Nephron (organoid): ENCODE measurements at regions not wholly inside any gene's neighbourhood (a gene's known extent, or its start where the extent isn't known, plus 50 kb on each side); places are given as distances from the start of the nearest gene placed in this dataset.

Experiments used
- H3K27ac Mint-ChIP-seq, 3 experiments: 2 replicates each; pipeline ENCODE4 v1.8.0; 2020; ENCODE audit warnings: mixed read lengths in 3 of 3, mild to moderate bottlenecking in 2 of 3, moderate library complexity in 1 of 3
- H3K27me3 Mint-ChIP-seq: 2 replicates; pipeline ENCODE4 v1.8.0; 2021; ENCODE audit warnings: low read depth, mild to moderate bottlenecking, moderate library complexity, mixed read lengths
- H3K36me3 Mint-ChIP-seq: 2 replicates; pipeline ENCODE4 v1.8.0; 2020; ENCODE audit warnings: low read depth, mixed read lengths
- H3K4me1 Mint-ChIP-seq: 2 replicates; pipeline ENCODE4 v1.8.0; 2020; ENCODE audit warnings: mixed read lengths
- H3K4me3 Mint-ChIP-seq, 3 experiments: 2 replicates each; pipeline ENCODE4 v1.8.0; 2020; ENCODE audit warnings: mild to moderate bottlenecking in 3 of 3, mixed read lengths in 3 of 3, moderate library complexity in 2 of 3
- H3K9me3 Mint-ChIP-seq: 2 replicates; pipeline ENCODE4 v1.8.0; 2020; ENCODE audit warnings: mixed read lengths
- CTCF ChIP-seq, 3 experiments: fragments of 200-600 bp; sonication (generic); IDR thresholded peaks; one replicate each; pipeline ENCODE4 v1.5.0; 2021; ENCODE audit warnings: antibody characterized with exemption in 3 of 3; ENCODE audit not compliant: unreplicated experiment in 3 of 3

DNA sequence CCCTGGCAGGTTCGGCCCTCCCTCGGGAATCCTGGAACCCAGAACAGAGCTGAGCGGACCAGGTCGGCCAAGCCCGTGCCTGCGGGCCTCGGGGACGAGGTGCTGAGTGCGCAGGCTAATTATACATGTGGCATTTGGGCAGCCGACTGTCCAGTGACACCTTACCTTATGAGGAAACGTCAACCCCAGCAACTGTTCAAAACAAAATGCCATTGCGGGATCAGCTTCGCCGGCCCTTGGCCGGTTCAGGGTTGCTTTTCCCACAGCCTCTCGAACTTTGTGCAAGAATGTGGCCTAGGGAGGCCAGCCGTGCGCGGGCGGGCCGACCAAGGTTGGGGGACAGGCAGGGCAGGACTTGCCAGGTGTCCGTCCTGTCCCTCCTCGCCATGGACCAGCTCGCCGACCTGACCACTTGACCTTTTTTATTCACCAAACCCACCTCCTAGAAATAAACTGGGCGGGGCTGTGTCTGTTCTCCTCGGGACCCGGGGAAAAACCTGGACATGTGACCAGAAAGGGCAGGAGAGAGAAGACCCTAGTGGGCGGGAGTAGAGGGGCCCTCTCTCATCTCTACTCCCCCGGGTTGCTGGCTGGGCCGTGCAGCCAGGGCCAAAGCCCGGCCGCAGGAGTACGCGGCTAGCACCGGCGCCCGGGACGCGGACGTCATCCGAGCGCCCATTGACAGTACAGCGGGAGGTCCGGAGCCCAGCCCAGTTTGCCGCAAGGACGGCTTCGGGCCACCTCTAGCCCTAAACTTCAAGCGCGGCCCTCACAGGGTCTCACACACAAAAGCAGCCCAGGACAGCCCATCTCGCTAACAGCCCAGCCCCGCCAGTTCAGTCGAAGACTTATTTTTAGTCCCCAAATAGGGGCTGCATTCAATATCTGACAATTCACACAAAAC lies 134.3 kb upstream of the C11orf58 start:
- H3K4me3 Mint-ChIP-seq = peak overlapping the region; percentile 90 to 95 (median 95)
- H3K9me3 Mint-ChIP-seq = no peaks in the 10 kb centered on the region
- no peak for TF ChIP-seq CTCF (IDR thresholded peaks at IDR 0.05; ENCODE audit: unreplicated experiment in 3 of 3)
- H3K27me3 Mint-ChIP-seq = peaks cover 11% of the 10 kb centered on the region
- peaks cover 17% of the 10 kb centered on the region for H3K4me1 Mint-ChIP-seq
- H3K36me3 Mint-ChIP-seq = no peaks in the 10 kb centered on the region
- peak overlapping the region; percentile 93 to 96 (median 95) for H3K27ac Mint-ChIP-seq

DNA sequence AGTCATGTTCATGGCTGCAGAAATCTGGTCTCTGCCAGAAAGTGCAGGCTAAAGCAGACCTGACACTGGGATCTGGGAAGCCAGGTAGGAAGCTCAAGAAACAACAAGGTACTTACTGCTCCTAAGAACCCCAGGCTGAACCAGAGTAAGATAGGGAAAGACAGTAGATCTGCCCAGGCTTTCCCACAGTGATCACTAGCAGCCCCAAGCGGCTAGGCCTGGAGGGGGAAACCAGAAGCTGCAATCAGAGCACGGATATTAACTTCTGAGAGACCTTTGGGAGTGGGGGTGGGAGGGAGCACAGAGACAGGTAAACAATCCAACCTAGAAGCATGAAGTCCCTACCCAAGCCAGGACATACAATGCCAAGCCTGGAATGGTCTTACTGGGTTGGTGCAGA lies 135.2 kb upstream of the C11orf58 start:
- H3K4me3 Mint-ChIP-seq = peak overlapping the region; percentile 90 to 95 (median 95)
- H3K36me3 Mint-ChIP-seq = no peaks in the 10 kb centered on the region
- H3K9me3 Mint-ChIP-seq = no peaks in the 10 kb centered on the region
- H3K27me3 Mint-ChIP-seq = peaks cover 14% of the 10 kb centered on the region
- no peak for TF ChIP-seq CTCF (IDR thresholded peaks at IDR 0.05; ENCODE audit: unreplicated experiment in 3 of 3)
- peaks cover 17% of the 10 kb centered on the region for H3K4me1 Mint-ChIP-seq
- H3K27ac Mint-ChIP-seq = peak overlapping the region; percentile 93 to 96 (median 95)

GRCh38 chr11:16598906-16599305 lies 139.5 kb upstream of the C11orf58 start:
- no peak for TF ChIP-seq CTCF (IDR thresholded peaks at IDR 0.05; ENCODE audit: unreplicated experiment in 3 of 3)
- no peak overlapping the region for H3K4me3 Mint-ChIP-seq
- no peaks in the 10 kb centered on the region for H3K9me3 Mint-ChIP-seq
- peaks cover 4% of the 10 kb centered on the region for H3K27me3 Mint-ChIP-seq
- H3K27ac Mint-ChIP-seq = no peak overlapping the region
- peaks cover 10% of the 10 kb centered on the region for H3K4me1 Mint-ChIP-seq
- no peaks in the 10 kb centered on the region for H3K36me3 Mint-ChIP-seq

GRCh38 chr11:16598032-16598431 lies 140.4 kb upstream of the C11orf58 start:
- H3K27ac Mint-ChIP-seq = no peak overlapping the region
- H3K4me1 Mint-ChIP-seq = peaks cover 3% of the 10 kb centered on the region
- H3K27me3 Mint-ChIP-seq = peaks cover 4% of the 10 kb centered on the region
- no peak for TF ChIP-seq CTCF (IDR thresholded peaks at IDR 0.05; ENCODE audit: unreplicated experiment in 3 of 3)
- H3K36me3 Mint-ChIP-seq = no peaks in the 10 kb centered on the region
- H3K4me3 Mint-ChIP-seq = no peak overlapping the region
- no peaks in the 10 kb centered on the region for H3K9me3 Mint-ChIP-seq

GRCh38 chr11:16596231-16596630 lies 142.2 kb upstream of the C11orf58 start:
- no peak overlapping the region for H3K4me3 Mint-ChIP-seq
- H3K36me3 Mint-ChIP-seq = no peaks in the 10 kb centered on the region
- H3K9me3 Mint-ChIP-seq = no peaks in the 10 kb centered on the region
- no peaks in the 10 kb centered on the region for H3K4me1 Mint-ChIP-seq
- peaks cover 4% of the 10 kb centered on the region for H3K27me3 Mint-ChIP-seq
- H3K27ac Mint-ChIP-seq = no peak overlapping the region
- TF ChIP-seq CTCF (IDR thresholded peaks at IDR 0.05; ENCODE audit: unreplicated experiment in 3 of 3) = no peak

DNA sequence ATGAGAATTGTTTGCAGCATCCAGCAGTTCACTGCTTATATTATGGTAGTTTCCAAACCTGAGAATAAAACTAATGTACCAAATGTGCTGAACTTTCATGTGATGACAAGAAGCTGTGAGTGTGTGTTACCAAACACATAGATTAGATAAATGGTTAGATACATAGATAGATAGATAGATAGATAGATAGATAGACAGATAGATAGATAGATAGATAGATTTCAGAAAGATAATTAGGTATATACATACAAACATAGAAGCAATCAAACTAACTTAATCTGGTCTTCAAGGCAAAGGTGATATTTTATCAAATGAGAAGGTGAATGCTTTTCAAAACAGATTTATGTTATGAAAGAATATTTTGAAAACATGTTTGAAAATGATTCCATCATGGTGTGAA lies 147.3 kb upstream of the C11orf58 start:
- Mint-ChIP-seq H3K9me3 (no peaks in the 10 kb centered on the region), H3K27ac (no peak overlapping the region), H3K4me3 (no peak overlapping the region), H3K4me1 (no peaks in the 10 kb centered on the region), H3K27me3 (no peaks in the 10 kb centered on the region), H3K36me3 (no peaks in the 10 kb centered on the region)
- TF ChIP-seq CTCF (IDR thresholded peaks at IDR 0.05; ENCODE audit: unreplicated experiment in 3 of 3) = no peak
